GM19455 (cell line): ENCODE measurements at regions not wholly inside any gene's neighbourhood (a gene's known extent, or its start where the extent isn't known, plus 50 kb on each side); places are given as distances from the start of the nearest gene placed in this dataset.

ENCODE experiments used
- ATAC-seq: cut with Tn5 transposase; IDR thresholded peaks from one replicate; pipeline ENCODE4 v1.9.1; 2021; ENCODE audit not compliant: unreplicated experiment

DNA sequence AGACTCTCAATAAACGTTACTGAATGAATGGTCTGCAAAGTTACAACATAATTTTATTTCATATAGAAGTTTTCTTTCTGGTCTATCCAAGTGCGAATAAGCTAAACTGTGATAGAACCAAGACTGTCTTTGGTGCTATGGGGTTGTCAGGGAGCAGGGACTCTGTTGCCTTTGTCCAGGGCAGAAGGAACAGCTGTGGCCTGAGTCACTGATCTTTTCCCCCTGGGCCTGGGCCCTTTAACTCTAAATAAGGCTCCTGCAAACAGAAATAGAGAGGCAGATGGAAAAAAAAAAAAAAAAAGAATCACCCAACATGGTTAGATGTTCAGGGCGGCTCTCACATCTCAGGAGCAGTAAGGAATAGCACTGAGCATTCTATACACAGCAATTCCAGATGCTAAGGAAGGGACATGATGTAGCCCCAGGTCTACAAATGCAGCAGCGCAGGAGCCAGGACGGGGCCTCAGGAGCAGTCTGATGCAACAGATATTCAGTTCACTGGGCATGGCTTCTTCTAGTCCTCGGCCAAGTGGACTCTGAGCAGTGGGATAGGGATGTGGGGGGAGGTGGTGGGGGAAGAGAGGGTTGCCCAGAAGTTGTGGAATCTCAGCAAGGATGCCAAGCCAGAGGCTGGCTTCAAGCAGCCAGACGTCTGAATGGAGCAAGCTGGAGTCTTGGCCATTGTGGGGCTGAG, 247.1 kb upstream of the SIX2 start:
- ATAC-seq, result no peak

DNA sequence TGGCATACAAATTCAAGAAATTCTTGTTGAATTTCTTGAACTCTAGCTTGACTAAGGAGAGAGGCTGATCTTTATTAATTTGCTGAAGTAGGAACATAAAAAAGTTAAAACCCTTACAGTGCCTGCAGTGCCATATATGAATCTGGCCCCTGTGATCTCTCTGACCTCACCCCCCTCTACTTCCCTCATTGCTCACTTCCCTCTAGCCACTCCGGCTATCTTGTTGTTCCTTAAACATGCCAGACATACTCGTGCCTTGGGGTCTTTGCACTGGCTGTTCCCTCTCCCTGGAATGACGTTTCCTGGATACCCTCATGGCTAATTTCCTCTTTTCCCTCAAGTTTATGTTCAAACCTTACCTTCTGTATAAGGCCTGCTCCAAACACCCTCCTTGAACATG, 246.3 kb upstream of the SIX2 start:
- no peak for ATAC-seq

DNA sequence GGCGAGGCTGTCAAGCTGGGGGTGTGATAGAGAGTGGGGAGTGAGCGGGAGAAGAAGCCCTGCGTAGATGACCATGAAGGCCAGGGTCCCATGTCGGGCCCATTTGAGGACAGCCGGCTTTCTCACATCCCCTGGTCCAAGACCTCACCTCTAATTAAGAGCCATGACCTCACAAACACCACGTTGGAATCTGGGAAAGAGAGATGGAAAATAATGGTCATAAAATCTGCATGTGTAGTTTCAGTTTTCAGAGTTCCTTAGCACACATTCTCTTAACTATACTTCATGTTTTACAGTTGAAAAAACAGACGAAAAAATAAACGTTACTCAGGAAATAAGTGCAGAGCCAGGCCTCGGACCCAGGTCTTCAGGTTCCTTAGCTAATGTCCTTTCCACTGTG, 244.8 kb upstream of the SIX2 start:
- ATAC-seq, result no peak

DNA sequence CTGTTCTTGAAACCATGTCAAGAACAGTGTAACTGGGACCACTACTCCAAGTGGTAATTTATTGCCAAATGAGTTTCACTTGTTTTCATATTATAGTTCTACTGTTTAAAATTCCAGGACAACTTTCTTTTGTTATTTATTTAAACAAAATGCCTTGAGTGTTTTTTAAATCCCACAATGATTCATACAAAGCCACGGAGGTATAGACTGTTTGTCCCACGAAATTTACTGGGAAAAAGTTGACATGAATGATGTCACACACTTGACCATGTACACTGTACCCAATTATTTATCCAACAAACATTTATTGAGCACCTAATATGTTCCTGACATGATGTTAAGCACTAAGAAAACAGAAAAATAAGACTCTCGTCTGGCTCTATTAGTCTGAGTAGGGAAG, 243.9 kb upstream of the SIX2 start:
- ATAC-seq, result no peak

DNA sequence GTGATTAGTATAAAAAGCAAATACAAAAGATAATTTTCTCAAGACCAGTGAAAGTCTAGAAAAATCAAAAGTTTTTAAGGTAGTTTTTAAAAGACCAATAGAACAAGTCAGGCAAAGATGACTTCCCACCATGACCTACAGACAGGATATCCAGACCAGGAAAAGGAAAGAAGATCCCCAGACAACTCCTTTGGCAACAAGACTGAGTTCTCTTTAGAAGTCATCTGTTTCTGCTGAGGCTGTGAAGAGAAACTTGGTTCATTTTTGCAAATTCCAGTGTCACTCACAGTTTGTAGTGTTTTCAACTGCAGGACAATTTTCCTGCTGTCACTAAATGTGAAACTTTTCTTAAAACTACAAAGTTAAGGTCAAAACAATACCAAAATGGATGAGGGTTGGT, 240.9 kb upstream of the SIX2 start:
- ATAC-seq, result no peak

DNA sequence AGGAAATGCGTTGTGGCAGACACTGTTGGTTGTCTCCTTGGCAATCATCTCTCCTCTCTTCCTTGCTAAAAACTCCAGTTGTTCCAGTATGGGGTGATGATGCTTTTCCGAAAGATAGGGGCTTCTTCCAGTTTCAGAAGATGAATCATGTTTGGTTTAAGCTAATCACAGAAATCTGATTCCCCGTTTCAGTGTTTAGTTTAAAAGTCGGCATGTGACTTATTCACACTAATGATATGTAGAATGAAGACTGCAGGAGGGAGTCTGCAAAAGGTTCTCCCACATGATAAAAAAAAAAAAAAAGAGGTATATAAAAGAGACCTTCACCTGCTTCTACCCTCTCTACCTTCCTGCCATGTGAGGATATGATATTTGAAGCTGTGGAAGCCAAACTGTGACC, 239.0 kb upstream of the SIX2 start:
- ATAC-seq, result no peak

DNA sequence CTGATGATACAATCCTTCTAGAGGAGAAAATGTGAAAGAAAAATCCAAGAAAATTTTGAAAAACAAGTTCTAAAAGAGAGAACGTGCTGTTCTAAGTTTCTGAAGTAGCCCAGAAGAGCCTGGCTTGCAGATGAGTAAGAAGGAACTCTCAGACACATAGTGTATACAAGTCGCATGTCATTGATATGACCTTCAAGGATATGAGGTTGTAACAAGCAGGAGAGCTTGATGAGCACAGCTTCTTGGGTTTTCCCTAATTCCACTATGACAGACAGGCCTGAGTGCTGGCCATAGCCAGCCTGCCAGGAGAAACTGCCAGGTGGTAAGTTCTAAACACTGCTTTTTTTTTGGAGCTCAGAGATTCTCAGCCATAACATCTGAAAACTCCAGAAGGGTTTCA, 235.7 kb upstream of the SIX2 start:
- no peak for ATAC-seq

DNA sequence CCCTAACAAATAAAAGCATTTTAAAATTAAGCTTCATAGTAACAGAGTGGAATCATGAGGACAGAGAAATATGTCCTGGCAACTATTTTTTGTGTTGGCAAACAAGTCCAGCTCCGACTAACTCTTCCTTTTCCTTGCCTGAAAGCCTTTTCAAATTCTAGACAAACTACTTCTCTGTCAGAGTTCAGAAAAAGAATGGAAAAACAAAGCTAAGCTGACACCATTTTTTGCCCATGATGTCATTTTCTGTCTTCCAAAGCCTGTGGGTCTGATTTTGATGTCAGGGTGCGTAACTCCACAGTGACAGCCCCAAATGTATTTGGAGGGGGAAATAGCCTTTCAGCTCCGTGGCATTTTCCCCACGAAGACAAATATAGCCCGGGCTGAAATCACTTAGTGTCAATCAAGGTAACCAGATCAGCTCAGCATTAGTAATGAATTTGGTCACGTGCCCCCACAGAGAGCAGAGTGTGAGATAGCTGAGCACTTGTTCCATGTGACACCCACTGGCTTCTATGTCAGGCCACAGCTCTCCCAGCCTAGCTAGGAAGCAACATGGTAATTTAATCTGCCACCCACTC, 233.0 kb upstream of the SIX2 start:
- no peak for ATAC-seq

DNA sequence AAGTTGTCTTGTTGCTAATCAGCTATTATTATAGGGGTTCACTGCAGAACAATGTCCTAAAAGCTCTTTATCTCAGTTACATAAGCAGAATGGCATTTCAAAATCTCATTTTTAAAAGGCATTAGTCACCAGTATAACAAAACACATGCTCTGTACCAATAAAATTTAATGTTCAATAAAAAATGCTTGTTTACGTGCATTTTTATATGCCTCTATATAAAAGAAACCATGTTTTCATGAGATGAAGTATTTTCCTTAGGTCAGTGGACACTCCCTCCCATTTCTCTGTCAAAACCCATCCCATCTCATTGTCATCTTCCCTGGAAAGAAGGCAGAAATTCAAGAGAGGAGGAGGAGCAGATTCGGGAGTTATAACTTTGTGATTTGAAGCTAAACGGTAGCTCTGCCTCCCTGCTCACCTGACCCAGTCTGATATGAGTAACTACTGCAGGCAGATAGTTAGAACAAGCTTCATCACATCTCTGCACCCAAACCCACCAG, 231.9 kb upstream of the SIX2 start:
- no peak for ATAC-seq

DNA sequence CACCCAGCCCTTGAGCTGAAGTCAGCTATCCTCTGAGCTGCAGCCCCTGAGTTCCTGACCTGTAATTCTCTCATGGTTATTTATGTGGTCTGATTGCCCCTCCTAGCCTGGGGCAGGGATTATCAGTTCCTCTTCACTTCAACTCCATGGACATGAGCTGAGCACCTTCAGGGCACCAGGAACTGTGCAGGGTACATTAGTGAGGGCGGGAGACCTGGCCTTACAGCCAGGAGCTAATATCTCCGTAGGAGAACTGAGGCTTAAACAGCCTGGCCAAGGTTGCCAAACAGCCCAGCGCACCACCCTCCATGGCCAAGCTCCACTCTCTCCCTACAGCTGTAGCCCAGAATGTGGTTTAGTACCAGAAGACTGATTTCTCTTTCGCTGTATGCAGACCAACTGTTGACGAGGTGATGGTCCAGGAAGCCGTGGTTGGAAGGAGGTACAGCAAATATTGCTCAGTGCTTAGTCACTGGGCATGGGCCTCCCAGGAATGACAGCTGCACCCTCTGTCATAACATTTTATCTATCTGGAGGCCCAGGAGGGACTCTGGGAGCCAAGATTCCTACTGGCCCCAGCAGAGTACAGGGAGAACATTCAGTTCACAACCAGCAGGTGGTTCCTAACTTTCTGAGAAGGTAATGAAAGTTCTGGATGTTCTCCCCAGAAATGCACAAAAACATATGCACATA, 228.7 kb upstream of the SIX2 start:
- no peak for ATAC-seq

DNA sequence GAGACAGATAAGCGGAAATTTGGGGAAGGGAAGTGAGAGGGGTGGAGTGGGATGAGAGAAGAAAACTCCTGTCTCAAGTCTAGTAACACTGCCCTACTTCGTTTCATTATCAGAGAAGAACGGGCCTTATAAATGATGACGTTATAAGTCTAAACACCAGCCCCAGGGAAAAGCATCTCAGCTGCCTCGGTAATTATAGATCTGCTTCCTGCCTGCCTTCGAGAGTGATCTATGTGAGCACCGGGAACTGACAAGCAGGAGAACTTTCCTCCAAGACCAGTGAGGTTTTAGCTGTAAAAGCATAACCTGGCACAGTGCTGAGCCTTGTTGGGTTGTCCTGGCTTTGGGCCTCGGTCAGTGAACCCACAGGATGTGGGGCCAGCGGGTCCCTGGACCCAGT, 227.9 kb upstream of the SIX2 start:
- no peak for ATAC-seq

DNA sequence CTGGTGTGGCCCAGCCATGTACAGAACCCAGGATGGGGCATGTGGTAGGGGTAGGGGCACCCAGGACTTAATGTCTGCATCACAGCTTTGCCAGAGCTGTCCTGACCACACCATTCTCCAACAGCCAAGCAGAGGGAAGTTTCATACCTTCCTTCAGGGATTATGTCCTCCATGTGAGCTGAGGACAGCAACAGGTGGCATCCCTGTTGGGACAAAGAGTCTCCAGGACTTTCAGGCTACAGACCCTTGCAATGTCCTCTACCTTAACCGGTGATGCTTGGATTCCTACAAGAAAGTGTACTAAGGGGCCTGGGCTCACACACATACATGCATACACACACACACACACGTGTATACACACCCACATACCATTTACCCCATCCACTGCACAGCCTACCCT, 227.0 kb upstream of the SIX2 start:
- no peak for ATAC-seq

DNA sequence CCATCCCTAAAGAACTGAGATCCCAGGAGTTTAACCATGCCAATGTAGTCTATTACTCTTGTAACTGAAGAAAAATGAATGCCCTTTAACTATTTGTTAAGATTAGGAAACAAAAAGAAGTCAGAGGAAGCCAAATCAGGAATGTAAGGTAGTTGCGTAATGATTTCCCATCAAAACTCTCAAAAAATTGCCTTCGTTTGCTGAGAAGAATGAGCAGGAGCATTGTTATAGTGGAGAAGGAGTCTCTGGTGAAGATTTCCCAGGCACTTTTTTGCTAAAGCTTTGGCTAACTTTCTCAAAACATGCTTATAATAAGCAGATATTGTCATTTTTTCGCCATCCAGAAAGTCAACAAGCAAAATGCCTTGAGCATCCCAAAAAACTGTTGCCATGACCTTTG, 224.0 kb upstream of the SIX2 start:
- ATAC-seq, result no peak

DNA sequence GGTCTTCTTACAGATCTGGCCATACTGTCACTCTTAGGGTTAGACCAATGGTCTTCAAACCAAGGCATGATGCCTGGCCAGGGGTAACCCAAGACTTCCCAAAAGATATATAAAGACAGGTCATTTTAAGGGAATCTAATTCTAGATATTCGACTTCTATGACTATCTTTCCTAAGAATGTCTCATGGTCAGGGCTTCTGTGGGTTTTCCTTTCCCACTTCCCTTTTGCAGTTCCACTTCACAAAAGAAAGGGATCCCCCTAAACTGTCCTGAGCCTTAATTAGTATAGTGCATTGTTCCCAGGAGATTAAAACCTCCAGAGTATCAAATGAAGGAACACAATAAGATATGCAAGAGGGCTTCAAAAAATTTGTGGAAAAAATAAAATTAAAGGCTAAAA, 223.6 kb upstream of the SIX2 start:
- no peak for ATAC-seq

DNA sequence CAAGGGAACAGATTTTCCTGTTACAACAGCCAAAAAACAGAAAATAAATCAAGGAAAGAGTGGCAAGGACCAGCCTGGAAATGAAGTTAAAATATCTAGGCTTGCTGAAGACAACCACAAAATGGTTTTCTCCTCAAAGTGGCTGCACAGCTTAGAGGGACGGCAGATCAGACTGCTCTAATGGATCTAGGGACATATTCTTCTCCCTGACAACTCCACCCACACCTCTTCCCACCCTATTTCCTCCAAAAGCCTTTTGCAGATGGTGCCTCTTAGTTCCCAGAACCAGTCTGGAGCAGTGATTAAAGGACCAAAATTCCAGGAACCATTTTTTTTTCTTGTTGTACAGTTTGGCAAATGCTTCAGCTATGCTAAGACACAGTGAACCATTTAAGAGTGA, 220.2 kb upstream of the SIX2 start:
- no peak for ATAC-seq

DNA sequence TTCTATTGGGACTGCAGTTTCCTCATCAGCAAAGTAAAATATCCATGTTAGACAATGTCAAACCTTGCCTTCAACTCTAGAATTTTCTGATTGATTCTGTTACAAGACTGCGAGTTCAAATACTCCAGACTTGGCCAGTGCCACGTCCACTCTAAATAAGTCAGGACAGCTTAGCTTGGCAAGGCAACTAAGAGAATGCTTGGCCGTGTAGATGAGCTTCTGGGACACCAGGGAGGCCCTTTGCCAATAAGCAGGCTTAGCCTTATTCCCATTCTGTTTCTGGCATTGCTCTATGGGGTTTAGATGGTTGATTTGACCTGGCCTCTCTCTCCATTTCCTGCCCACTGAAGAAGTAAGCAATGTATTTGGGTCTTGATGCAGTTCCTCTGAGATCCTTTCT, 218.1 kb upstream of the SIX2 start:
- no peak for ATAC-seq

DNA sequence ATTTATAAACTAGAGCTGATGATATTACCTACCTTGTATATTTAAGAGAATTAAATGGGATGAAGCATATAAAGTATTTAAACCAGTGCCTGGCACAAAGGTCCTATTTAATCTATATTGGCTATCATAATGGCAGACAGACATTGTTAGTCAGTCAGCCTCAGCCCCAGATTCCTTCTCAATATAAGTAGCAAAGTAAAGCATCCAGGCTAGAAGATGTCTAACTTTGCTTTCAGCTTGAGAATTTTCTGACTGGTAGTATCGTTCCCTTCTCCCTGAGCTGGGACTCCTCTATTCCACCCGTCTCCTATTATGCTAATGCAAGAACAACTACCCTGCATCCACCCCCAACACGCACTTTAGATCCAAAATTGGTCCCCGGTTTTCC, 215.7 kb upstream of the SIX2 start:
- ATAC-seq, result no peak

DNA sequence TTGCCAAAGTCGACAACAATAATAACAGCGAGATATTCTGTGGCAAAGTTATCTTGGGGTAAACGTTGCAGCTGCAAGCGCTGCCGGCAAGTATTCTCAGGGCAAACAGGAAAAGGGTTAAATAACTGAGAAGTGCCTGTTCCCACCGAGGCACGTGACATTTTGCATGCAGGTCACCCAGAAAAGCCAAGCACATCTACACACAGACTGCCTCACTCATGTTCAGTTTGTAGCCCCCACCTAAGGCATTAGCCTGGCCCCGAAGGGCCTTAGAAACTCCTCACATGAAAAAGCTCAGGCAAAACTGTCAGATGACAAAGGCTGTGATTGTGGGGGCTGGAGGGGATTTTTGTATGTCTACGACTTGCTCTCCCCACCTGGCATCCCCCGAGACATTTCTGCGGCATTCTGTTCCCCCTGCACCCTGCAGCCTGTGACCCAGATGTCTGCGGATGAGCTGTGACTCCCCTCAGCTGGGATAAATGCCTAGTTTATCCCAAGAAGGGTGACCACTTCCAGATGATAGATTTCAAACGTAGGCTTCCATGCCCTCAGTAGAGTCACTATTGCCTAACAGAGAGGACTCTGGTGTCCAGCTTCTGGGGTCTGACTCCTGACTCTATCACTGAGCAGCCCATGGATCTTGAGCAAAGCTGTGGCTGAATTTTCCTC, 215.2 kb upstream of the SIX2 start:
- no peak for ATAC-seq

DNA sequence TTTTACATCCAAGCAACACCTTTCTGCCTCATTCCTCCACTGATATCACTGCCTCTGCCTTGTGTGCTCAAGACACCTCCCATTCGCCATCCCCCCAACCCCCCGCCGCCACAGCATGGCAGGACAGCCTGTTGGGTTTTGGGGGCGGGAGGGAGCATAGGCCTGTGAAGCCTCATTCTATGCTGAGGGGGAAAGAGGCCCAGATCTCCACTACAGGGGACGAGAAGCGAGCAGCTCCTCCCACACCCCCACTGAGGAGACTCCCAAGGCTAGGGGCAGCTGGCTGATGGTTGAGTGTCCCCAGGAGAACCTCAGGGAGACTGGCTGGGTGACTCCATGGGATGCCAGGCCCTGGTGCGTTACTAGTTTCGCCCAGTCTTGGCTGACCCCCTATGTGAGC, 214.3 kb upstream of the SIX2 start:
- ATAC-seq, result no peak

DNA sequence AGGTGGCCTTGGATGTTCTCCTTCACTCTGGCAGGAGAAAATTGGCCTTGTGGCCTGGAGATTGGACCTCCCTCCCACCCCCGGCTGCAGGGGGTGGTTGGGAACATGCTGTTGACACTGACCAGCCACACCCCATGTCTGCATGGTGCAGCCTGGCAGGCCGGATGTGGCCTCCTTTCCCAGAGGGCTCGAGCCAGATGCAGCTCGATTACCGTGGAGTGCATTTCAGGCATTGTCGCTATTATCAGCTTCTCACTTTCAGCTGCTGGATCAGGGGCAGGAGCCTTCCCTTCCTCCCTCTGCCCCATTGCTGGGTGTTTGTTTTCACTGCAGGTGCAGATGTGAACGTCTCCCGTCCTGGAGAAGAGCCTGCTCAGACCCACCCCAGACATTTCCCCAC, 211.0 kb upstream of the SIX2 start:
- ATAC-seq, result no peak

DNA sequence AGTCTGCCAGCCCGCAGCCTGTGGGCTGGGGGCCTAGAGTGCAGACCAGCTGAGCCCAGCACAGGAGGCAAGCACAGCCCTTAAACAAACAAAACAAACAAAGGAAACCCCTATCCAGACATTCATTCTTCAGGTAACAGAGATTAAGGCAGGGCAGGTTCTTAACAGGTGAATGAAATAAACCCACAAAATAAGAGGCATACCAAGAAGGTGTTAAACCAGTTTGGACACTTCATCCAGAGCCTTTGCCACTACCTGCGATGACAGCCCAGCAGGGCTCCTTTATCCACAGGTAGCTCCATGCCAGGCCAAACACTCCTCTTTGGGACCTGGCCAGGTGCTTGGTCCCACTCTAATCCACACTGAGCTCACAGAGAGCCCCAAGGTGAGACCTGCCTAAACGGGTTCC, 209.7 kb upstream of the SIX2 start:
- ATAC-seq, result no peak

DNA sequence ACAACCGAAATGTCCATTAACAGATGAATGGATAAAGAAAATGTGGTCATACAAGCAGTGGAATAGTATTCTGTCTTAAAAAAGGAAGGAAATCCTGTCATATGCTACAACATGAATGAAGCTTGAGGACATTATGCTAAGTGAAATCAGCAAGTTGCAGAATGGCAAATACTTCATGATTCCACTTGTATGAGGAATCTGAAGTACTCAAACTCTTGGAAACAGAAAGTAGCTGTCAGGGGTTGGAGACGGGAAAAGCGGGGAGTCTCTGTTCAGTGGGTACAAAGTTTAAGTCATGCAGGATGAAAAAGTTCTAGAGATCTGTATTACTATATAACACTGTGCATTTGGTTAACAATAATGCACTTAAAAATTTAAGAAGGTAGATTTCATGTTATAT, 209.0 kb upstream of the SIX2 start:
- ATAC-seq, result no peak
